ENCODE measurements at regions not wholly inside any gene's neighbourhood (a gene's known extent, or its start where the extent isn't known, plus 50 kb on each side); places are given as distances from the start of the nearest gene placed in this dataset.

DNA sequence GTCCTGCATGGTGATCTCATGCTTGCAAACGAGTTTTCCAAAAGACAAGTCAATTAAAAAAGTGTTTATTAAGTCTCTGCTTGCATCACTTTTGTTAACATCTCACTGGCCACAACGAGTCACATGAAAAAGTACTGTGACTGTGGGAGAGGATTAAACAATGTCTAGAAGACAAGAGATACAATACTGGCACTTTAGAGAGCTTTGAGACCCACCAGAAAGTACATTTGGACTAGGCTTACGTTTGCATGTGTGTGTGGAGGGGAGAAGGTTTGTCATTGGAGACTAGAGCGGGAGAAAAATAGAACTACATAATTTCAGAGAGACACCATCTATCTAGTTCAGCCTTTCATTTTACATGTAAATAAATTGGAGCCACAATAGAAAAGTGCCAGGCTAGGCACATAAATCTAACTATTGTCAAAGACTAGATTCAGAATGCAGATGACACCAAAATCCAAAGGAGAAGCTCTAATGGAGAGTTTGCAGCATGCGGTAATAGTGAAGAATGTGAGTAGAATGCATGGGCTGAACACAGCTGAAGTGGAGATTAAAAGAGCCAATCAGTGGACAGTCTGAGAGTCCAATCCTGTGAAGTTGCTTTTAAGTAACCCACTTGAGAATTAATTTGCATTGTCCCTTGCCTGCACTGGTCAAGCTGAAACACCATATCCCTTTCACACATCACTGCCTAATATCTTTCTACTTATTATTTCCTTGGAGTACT, 977.4 kb upstream of the FAT3 start:
- TF ChIP-seq, protein P1, sequence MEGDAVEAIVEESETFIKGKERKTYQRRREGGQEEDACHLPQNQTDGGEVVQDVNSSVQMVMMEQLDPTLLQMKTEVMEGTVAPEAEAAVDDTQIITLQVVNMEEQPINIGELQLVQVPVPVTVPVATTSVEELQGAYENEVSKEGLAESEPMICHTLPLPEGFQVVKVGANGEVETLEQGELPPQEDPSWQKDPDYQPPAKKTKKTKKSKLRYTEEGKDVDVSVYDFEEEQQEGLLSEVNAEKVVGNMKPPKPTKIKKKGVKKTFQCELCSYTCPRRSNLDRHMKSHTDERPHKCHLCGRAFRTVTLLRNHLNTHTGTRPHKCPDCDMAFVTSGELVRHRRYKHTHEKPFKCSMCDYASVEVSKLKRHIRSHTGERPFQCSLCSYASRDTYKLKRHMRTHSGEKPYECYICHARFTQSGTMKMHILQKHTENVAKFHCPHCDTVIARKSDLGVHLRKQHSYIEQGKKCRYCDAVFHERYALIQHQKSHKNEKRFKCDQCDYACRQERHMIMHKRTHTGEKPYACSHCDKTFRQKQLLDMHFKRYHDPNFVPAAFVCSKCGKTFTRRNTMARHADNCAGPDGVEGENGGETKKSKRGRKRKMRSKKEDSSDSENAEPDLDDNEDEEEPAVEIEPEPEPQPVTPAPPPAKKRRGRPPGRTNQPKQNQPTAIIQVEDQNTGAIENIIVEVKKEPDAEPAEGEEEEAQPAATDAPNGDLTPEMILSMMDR (IDR thresholded peaks at IDR 0.05; ENCODE audit: borderline replicate concordance, insufficient read depth, low read depth, low read length) = no peak
- no peak overlapping the region for H3K4me3 ChIP-seq (ENCODE audit: low read depth, low read length)

GRCh38 chr11:91244912-91245311, 979.7 kb upstream of the FAT3 start:
- no peak overlapping the region for H3K4me3 ChIP-seq (ENCODE audit: low read depth, low read length)
- TF ChIP-seq, protein P1 (IDR thresholded peaks at IDR 0.05; ENCODE audit: borderline replicate concordance, insufficient read depth, low read depth, low read length) = no peak

DNA sequence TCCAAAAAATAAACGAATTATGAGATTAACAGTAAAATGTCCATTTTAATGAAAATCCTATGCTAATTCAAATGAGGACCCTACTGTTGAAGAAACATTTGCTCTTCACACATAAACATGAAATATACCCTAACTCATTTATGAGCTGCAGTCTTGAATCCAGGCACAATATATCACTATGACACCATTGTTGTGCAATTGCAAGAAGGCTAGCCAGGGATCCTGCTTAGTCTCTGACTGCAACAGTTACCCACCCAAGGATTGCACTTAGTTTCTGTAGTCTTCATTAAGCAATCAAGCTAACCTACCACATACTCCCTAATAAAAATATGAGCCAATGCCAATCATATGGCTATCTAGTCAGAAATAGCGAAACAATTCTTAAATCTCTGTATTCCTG, 981.0 kb upstream of the FAT3 start:
- H3K4me3 ChIP-seq (ENCODE audit: low read depth, low read length) = no peak overlapping the region
- TF ChIP-seq, protein P1 (IDR thresholded peaks at IDR 0.05; ENCODE audit: borderline replicate concordance, insufficient read depth, low read depth, low read length) = no peak

DNA sequence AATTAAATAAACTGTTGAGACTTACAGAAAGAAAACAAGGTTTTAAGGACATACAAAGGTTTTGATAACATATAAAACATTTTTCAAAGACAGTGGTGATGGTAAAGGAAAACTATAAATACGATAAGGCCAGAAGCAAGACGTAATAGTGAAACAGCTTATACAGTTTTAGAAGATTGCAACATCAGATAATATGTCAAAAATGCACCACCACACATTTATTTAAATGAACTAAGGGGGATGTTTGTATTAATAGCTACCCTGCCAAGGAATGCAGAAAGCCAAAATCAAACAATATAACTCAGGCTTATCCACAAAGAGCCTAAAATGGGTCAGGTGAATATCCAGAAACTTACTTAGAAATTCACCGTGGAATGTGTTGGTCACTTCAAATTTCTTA, 981.6 kb upstream of the FAT3 start:
- H3K4me3 ChIP-seq (ENCODE audit: low read depth, low read length) = no peak overlapping the region
- TF ChIP-seq, protein P1 (IDR thresholded peaks at IDR 0.05; ENCODE audit: borderline replicate concordance, insufficient read depth, low read depth, low read length) = no peak

DNA sequence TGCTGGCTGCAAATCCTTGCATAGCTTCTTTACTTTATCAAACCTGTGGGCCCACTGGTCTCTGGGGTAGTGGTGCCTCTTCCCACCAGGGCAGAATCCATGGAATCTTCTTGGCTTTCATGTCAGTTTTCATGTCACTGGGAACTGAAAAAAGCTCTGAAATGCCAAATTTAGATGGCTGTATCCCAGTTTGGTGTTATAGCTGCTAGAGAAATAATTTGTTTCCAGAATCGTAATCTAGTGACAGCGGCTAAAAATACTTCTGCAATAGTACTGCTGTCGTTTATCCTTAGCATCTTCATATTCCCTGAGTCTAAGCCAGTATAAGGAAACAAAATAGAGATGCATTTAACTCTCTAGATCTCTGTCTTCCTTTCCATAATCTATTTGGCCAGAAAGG, 983.4 kb upstream of the FAT3 start:
- TF ChIP-seq, protein P1 (IDR thresholded peaks at IDR 0.05; ENCODE audit: borderline replicate concordance, insufficient read depth, low read depth, low read length) = no peak
- no peak overlapping the region for H3K4me3 ChIP-seq (ENCODE audit: low read depth, low read length)

- H3K4me3 ChIP-seq (ENCODE audit: low read depth, low read length) = no peak overlapping the region
- TF ChIP-seq, protein P1 (IDR thresholded peaks at IDR 0.05; ENCODE audit: borderline replicate concordance, insufficient read depth, low read depth, low read length) = no peak
These were observed 985.3 kb upstream of the FAT3 start for GRCh38 chr11:91239359-91239758.

GRCh38 chr11:91231226-91231625, 993.4 kb upstream of the FAT3 start:
- TF ChIP-seq, protein P1 (IDR thresholded peaks at IDR 0.05; ENCODE audit: borderline replicate concordance, insufficient read depth, low read depth, low read length) = no peak
- no peak overlapping the region for H3K4me3 ChIP-seq (ENCODE audit: low read depth, low read length)
